Natural killer cell treated with Interleukin-12 subunit alpha and Interleukin-12 subunit beta and Interleukin-15 and Interleukin-18, amount 100 ng/mL, for 72 hours (primary cell): ENCODE measurements at regions not wholly inside any gene's neighbourhood (a gene's known extent, or its start where the extent isn't known, plus 50 kb on each side); places are given as distances from the start of the nearest gene placed in this dataset.

Experiments
- ATAC-seq, 2 donors: fragments of 150-1000 bp; cut with Tn5 transposase in 1 of 2; sonication (Bioruptor Pico), chemical (Tn5 transposase) in 1 of 2; 2 replicates each; pipeline ENCODE4 v1.10.0; 2021
- DNase-seq: peaks from one replicate; pipeline ENCODE4 v3.0.0; 2022; ENCODE audit warnings: low spot score
- H3K27ac Mint-ChIP-seq, 2 donors: 1 replicate in 1 of 2; 2 replicates in 1 of 2; pipeline ENCODE4 v1.8.0; 2022; ENCODE audit warnings: mixed read lengths in 2 of 2, mild to moderate bottlenecking in 1 of 2, moderate library complexity in 1 of 2
- H3K27me3 Mint-ChIP-seq, 2 donors: 1 replicate in 1 of 2; 2 replicates in 1 of 2; pipeline ENCODE4 v1.8.0; 2022; ENCODE audit warnings: mixed read lengths in 2 of 2
- H3K36me3 Mint-ChIP-seq: one replicate; pipeline ENCODE4 v1.8.0; 2022; ENCODE audit warnings: mixed read lengths
- H3K4me1 Mint-ChIP-seq, 2 donors: 1 replicate in 1 of 2; 2 replicates in 1 of 2; pipeline ENCODE4 v1.8.0; 2022; ENCODE audit warnings: low read depth in 2 of 2, mixed read lengths in 2 of 2, mild to moderate bottlenecking in 1 of 2
- H3K4me3 Mint-ChIP-seq: one replicate; pipeline ENCODE4 v1.8.0; 2022; ENCODE audit warnings: mixed read lengths
- H3K9me3 Mint-ChIP-seq: 2 replicates; pipeline ENCODE4 v1.8.0; 2022; ENCODE audit warnings: mixed read lengths

DNA sequence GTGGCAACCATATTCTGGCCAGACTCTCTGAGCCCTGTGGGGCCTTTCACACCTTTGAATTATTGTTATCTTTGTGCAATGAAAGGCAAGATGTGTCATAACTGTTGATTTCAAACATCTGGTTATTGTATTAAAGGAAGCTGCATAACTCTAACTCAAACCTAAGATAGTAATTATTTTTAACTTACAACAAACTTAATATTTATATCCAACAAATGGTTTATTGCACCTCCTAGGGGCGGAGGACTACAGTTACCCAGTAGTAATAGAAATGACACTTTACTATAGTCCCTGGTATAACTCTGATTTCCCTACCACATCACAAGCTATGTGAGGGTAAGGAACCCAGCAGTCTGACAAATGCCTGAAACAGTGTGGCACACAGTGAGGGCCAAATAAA lies 363.9 kb upstream of the SUCLG2 start:
- ATAC-seq (no peak), DNase-seq (no peak)
- no peak overlapping the region for H3K4me3 Mint-ChIP-seq
- H3K9me3 Mint-ChIP-seq: no peaks in the 10 kb centered on the region
- no peak overlapping the region for H3K27ac Mint-ChIP-seq
- no peaks in the 10 kb centered on the region for H3K4me1 Mint-ChIP-seq
- H3K36me3 Mint-ChIP-seq: no peaks in the 10 kb centered on the region
- no peaks in the 10 kb centered on the region for H3K27me3 Mint-ChIP-seq

DNA sequence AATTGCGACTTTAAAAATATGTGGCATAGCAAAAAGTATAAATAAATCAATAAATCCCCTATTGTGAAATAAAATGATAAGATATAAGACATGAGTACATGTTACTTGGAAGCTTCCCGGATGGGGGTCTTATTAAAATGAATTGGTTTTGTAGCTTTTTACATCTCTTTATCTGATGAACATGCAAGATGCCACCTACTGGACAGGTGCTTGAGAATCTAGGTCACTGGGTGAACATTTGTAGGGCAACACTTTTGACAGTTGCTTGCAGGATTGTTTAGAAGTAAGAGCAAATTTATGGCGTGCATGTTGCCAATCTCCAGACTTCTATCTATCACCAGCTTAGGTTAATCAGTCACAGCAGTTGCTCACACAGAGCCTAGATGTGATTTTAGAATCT lies 362.7 kb upstream of the SUCLG2 start:
- H3K9me3 Mint-ChIP-seq: no peaks in the 10 kb centered on the region
- no peak for DNase-seq
- H3K36me3 Mint-ChIP-seq: no peaks in the 10 kb centered on the region
- no peaks in the 10 kb centered on the region for H3K4me1 Mint-ChIP-seq
- no peaks in the 10 kb centered on the region for H3K27me3 Mint-ChIP-seq
- H3K27ac Mint-ChIP-seq: no peak overlapping the region
- H3K4me3 Mint-ChIP-seq: no peak overlapping the region
- no peak for ATAC-seq

DNA sequence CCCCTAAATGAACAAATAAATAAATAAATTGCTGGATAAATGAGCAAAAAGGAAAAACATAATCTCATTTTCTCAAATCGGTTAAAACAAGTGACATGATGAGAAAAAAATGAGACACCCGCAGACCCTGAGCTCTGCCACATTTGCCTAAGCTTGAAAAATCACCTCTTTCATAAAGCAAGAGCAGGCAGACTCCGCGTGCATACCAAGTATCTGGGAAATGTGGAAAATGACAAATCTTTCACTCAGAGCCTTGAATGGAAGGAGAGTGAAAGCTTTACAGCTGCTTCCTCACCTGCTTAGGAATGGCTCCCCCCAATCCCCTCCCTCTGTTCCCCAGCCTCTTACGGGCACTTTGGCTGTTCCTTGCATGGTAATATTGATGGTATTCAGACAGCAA lies 355.5 kb upstream of the SUCLG2 start:
- ATAC-seq: no peak
- H3K27ac Mint-ChIP-seq: no peak overlapping the region
- peaks cover 0 to 9% of the 10 kb centered on the region in 2 donors for H3K4me1 Mint-ChIP-seq

DNA sequence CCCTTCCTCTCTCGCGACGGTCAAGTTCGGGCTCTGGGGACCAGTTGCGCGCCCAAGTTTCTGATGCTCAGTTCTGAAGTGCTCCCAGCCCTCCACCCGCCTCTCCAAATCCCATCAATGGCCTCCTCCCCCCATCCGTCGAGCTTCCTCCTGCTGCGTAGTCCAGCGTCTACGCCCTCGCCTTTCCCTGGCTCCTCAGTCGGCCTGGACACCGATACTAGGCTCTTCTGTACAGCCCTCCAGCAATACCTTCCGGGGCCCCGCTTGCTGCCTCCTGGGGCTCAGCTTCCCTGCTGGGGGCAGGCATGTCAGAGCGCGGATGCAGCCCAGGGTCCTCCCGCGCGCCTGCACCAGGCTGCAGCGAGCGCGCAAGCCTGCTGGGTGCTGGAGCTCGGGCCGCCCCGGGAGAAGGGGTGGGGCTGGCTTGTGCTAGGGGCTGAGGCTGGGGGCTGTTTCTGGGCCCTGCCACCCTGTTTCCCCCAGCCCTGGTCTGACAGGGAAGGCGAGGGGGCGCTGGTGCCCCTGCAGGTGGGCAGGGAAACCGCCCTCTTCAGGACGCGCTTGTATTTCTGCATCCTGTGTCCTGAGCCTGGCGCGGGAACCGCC lies 353.3 kb upstream of the SUCLG2 start:
- peaks cover 21 to 47% of the 10 kb centered on the region in 2 donors for H3K27me3 Mint-ChIP-seq
- H3K4me1 Mint-ChIP-seq: peaks cover 0 to 9% of the 10 kb centered on the region in 2 donors
- peaks cover 5% of the 10 kb centered on the region for H3K36me3 Mint-ChIP-seq
- peak; percentile 32 to 51 for ATAC-seq
- H3K27ac Mint-ChIP-seq: no peak overlapping the region
- peak overlapping the region; percentile 46 for H3K4me3 Mint-ChIP-seq
- DNase-seq: no peak
- H3K9me3 Mint-ChIP-seq: no peaks in the 10 kb centered on the region

More for the DNA sequence above, 355.5 kb upstream of the SUCLG2 start:
- Mint-ChIP-seq H3K36me3 (peaks cover 5% of the 10 kb centered on the region), H3K9me3 (no peaks in the 10 kb centered on the region), H3K4me3 (no peak overlapping the region), H3K27me3 (peaks cover 13 to 34% of the 10 kb centered on the region in 2 donors)
- no peak for DNase-seq

DNA sequence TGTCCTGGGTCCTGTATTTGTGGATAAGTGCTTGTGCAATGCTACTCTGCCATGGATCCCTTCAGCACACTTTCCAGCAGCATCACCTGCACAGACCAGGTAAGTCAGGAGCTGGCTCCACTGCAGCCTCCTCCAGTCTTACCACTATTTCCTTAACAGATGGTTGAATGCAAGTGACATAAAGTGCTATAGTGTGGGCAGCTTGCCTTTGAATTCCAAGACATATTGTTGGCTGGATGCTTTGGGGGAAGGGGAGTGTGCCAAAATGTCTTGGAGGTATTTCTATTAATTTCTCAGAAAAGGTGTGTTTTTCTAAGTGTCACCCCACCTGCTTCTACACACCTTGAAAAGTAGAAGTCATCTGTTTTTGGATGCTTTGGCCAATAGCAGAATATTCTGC lies 352.2 kb upstream of the SUCLG2 start:
- DNase-seq: no peak
- peaks cover 5% of the 10 kb centered on the region for H3K36me3 Mint-ChIP-seq
- H3K4me3 Mint-ChIP-seq: no peak overlapping the region
- no peaks in the 10 kb centered on the region for H3K9me3 Mint-ChIP-seq
- peaks cover 0 to 9% of the 10 kb centered on the region in 2 donors for H3K4me1 Mint-ChIP-seq
- no peak overlapping the region for H3K27ac Mint-ChIP-seq
- H3K27me3 Mint-ChIP-seq: peaks cover 21 to 51% of the 10 kb centered on the region in 2 donors
- ATAC-seq: no peak

DNA sequence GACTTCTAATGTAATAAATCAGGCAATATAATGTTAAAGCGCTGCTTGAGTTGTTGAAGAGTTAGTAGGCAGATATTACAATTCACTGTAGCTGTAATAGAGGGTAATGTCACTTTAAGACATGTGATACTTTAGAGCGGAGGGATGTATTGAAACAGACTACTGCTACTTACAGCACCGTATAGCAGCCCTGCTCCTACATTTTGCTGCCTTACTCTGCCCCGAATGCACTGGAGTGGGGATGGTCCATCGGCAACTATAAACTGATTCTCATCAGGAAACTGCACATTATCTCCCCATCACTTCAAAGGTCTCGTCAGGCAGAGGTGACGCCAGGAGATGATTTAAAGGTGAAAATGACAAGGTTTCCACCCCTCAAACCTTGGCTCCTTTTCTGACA lies 349.7 kb upstream of the SUCLG2 start:
- peaks cover 5% of the 10 kb centered on the region for H3K36me3 Mint-ChIP-seq
- H3K4me1 Mint-ChIP-seq: peaks cover 0 to 9% of the 10 kb centered on the region in 2 donors
- no peak overlapping the region for H3K4me3 Mint-ChIP-seq
- H3K27me3 Mint-ChIP-seq: peaks cover 21 to 56% of the 10 kb centered on the region in 2 donors
- no peak for ATAC-seq
- no peak for DNase-seq
- H3K27ac Mint-ChIP-seq: no peak overlapping the region
- peaks cover 6% of the 10 kb centered on the region for H3K9me3 Mint-ChIP-seq

DNA sequence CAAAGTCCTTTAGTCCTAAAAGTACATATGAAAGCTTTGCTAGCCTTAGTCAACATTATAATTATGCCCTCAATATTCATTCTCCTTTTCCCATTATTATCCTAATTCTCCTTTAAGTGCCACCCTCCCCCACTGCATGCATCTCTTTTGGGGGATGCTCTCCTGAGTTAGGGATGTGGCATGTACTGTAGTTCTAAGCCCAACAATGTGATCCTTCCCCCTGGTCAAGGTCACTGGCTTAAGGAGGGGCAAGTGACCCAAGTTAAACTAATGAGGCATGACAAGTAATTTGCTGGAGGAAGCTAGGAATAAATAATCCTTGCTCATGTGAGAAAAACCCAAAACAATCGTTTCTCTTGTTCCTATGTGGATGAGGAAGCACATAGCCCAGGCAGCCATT lies 343.9 kb upstream of the SUCLG2 start:
- no peak for ATAC-seq
- H3K27ac Mint-ChIP-seq: no peak overlapping the region
- peaks cover 6% of the 10 kb centered on the region for H3K9me3 Mint-ChIP-seq
- DNase-seq: no peak
- H3K36me3 Mint-ChIP-seq: no peaks in the 10 kb centered on the region
- H3K4me1 Mint-ChIP-seq: no peaks in the 10 kb centered on the region
- H3K27me3 Mint-ChIP-seq: peaks cover 0 to 27% of the 10 kb centered on the region in 2 donors
- no peak overlapping the region for H3K4me3 Mint-ChIP-seq

DNA sequence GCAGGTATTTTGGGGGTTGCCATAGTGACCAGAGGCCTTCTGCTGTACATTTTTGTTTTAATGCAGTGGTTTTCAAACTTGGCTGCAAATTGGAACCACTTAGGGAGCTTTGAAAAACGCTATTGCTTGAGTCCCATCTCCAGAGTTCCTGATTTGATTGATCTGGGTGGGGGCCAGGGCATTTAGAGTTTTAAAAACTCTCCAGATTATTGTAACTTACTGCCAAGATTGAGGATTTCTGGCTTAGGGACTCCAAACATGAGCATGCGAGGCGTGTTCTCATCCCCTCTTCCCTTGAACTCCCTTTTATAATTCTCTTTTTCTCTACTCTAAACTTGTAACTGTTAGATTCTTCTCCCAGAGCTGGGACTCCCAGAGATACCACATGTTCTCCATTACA lies 340.8 kb upstream of the SUCLG2 start:
- ATAC-seq (no peak), DNase-seq (no peak)
- H3K27ac Mint-ChIP-seq: no peak overlapping the region
- H3K4me3 Mint-ChIP-seq: no peak overlapping the region
- peaks cover 4% of the 10 kb centered on the region for H3K9me3 Mint-ChIP-seq
- no peaks in the 10 kb centered on the region for H3K36me3 Mint-ChIP-seq
- peaks cover 3 to 15% of the 10 kb centered on the region in 2 donors for H3K27me3 Mint-ChIP-seq
- no peaks in the 10 kb centered on the region for H3K4me1 Mint-ChIP-seq

DNA sequence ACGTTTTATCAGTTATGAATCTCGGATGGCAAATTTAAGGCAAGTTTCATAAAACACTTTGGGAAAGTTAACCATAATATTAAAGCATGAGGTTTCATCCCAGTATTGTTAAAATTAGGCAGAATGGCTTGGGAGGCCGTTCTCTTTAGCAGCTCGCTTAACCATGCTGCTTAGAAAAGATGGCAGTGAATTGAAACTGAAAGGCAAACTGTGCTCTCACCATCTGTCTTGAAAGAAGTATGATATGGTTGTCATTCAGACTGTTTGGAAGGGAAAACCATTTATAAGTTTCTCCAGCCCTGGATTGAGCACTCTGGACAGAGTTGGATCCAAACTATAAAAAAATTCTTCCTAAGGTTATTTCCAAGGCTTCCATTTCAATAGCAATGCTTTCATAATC lies 332.3 kb upstream of the SUCLG2 start:
- DNase-seq: no peak
- no peak overlapping the region for H3K27ac Mint-ChIP-seq
- no peaks in the 10 kb centered on the region for H3K27me3 Mint-ChIP-seq
- H3K4me3 Mint-ChIP-seq: no peak overlapping the region
- no peaks in the 10 kb centered on the region for H3K4me1 Mint-ChIP-seq
- H3K36me3 Mint-ChIP-seq: no peaks in the 10 kb centered on the region
- peaks cover 2% of the 10 kb centered on the region for H3K9me3 Mint-ChIP-seq
- no peak for ATAC-seq

DNA sequence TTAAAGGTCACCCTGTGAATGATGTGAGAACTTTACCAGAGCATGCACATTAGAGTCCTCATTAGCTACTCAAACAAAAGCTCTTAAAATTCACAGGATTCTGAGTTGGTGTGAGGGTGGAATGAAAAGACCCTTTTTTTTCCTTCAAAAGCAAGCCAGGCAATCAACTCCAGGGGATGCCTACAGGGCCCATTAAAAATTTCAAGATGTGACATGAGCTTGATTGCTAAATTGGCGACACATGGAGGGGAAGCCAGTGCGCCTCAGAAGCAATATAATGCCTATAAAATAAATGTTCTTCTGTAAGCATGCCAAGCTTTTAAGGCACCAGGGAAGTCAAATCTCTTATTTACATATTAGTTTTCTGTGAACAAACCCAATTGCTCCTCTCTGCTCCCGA lies 328.8 kb upstream of the SUCLG2 start:
- H3K4me3 Mint-ChIP-seq: no peak overlapping the region
- no peak for ATAC-seq
- peaks cover 2% of the 10 kb centered on the region for H3K9me3 Mint-ChIP-seq
- no peak for DNase-seq
- no peaks in the 10 kb centered on the region for H3K36me3 Mint-ChIP-seq
- no peaks in the 10 kb centered on the region for H3K27me3 Mint-ChIP-seq
- no peak overlapping the region for H3K27ac Mint-ChIP-seq
- no peaks in the 10 kb centered on the region for H3K4me1 Mint-ChIP-seq

DNA sequence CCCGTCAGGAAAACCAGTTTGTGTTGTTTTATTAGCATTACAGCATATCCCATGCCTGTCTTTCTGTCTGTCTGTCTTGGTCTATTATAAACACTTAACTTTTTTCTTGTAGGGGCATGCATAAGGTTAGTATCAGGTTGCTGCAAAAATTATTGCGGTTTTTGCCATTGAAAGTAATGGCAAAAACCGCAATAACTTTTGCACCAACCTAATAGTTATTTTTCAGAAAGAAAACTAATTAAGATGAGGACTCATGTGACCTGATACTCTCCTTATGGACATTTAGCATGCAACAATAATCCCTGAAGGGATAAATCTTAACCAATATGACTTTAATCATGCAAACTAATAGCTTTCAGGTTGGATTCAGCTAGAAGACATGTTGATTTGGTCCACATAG lies 326.7 kb upstream of the SUCLG2 start:
- Mint-ChIP-seq H3K4me1 (no peaks in the 10 kb centered on the region), H3K9me3 (no peaks in the 10 kb centered on the region), H3K27me3 (no peaks in the 10 kb centered on the region), H3K4me3 (no peak overlapping the region), H3K36me3 (no peaks in the 10 kb centered on the region), H3K27ac (no peak overlapping the region)
- ATAC-seq (no peak), DNase-seq (no peak)

DNA sequence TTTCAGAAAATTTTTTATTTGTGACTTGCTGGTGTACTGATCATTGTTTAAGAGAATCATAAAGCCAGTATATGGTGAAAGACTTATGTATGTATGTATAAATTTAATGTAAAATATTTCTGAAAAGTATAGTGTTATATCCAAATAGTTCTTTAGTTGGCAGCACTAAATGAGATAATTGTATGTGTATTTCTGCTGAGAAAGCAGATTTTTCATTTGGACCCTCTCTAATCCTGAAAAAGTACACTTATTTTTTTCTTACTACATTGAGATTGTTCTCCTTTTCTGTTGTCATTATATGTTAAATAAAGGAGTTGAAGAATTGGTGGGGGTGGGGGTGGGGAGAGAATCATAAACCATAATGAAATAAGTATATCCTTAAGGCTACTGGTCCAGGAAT lies 324.9 kb upstream of the SUCLG2 start:
- no peaks in the 10 kb centered on the region for H3K9me3 Mint-ChIP-seq
- H3K27ac Mint-ChIP-seq: no peak overlapping the region
- H3K36me3 Mint-ChIP-seq: no peaks in the 10 kb centered on the region
- H3K27me3 Mint-ChIP-seq: no peaks in the 10 kb centered on the region
- no peaks in the 10 kb centered on the region for H3K4me1 Mint-ChIP-seq
- H3K4me3 Mint-ChIP-seq: no peak overlapping the region
- DNase-seq (no peak), ATAC-seq (no peak)

DNA sequence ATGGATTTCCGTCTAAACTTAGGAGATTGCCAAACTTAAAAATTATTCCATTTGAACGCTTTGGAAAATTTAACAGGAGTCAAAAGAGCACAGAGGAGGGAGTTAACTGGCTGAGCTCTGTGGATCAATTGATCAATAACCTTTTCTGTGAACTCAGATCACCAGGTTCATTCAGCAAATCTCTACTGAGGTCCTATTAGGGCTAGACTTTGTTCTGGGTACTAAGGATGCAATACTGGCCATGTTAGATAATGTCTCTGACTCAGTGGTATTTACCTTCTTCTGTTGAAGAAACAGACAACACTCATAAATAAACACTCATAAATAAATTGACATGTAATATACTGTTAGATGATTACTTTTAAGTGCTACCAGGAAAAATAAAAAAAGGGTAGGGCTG lies 323.4 kb upstream of the SUCLG2 start:
- Mint-ChIP-seq H3K36me3 (no peaks in the 10 kb centered on the region), H3K9me3 (no peaks in the 10 kb centered on the region), H3K27me3 (no peaks in the 10 kb centered on the region), H3K4me3 (no peak overlapping the region), H3K27ac (no peak overlapping the region), H3K4me1 (no peaks in the 10 kb centered on the region)
- DNase-seq (no peak), ATAC-seq (no peak)

DNA sequence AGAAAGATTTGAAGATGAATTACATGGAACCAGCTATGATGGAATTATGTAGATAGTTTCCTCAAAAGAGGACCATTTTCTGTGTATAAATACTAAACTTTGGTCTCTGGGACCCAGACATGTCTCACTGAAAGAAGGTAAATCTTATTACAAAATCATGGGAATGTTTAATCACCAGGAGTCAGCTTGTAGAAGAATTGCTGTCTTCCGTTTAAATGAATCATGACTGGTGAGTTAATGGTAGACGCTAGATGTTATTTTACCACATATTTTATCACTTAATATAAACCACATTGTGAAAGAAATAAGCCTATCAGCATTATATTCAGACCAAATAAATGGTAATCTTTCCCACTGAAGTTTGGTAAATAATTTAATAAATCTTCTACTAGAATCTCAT lies 322.3 kb upstream of the SUCLG2 start:
- Mint-ChIP-seq H3K27me3 (peaks cover 0 to 3% of the 10 kb centered on the region in 2 donors), H3K9me3 (no peaks in the 10 kb centered on the region), H3K27ac (no peak overlapping the region), H3K4me1 (no peaks in the 10 kb centered on the region), H3K36me3 (no peaks in the 10 kb centered on the region), H3K4me3 (no peak overlapping the region)
- DNase-seq (no peak), ATAC-seq (no peak)

DNA sequence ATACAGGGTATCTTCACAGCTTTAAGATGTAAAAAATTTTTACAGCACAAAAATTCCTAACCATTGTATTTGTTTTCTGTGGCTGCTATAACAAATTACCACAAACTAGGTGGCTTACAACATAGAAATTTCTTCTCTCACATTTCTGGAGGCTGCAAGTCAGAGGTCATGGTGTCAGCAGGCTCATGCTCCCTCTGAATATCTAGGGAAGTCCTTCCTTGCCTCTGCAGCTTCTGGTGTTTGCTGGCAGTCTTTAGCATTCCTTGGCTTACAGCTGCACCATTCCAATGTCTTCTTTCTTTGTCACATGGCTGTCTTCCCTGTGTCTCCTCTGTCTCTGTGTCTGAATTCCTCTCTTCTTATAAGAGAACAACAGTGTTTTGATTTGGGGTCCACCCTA lies 310.2 kb upstream of the SUCLG2 start:
- ATAC-seq (no peak), DNase-seq (no peak)
- Mint-ChIP-seq H3K27me3 (peaks cover 0 to 13% of the 10 kb centered on the region in 2 donors), H3K9me3 (peaks cover 17% of the 10 kb centered on the region), H3K36me3 (no peaks in the 10 kb centered on the region), H3K27ac (no peak overlapping the region), H3K4me1 (no peaks in the 10 kb centered on the region), H3K4me3 (no peak overlapping the region)
